Mesenchymal stem cell (in vitro differentiated cells and primary cell): ENCODE measurements at regions not wholly inside any gene's neighbourhood (a gene's known extent, or its start where the extent isn't known, plus 50 kb on each side); places are given as distances from the start of the nearest gene placed in this dataset.

ENCODE experiments used
- DNase-seq: peaks from one replicate; pipeline ENCODE4 v3.0.0-alpha.2; 2013
- H2AFZ ChIP-seq: one replicate; pipeline ENCODE4 v1.6.1; 2013; ENCODE audit warnings: low read depth, mild to moderate bottlenecking, control low read depth, inconsistent platforms, low read length, moderate library complexity
- H2AK5ac ChIP-seq: 2 replicates; pipeline ENCODE4 v1.6.1; 2013; ENCODE audit warnings: low read length, moderate library complexity, mild to moderate bottlenecking, inconsistent platforms; ENCODE audit not compliant: severe bottlenecking
- H2BK120ac ChIP-seq: one replicate; pipeline ENCODE4 v1.6.1; 2013; ENCODE audit warnings: low read depth, mild to moderate bottlenecking, inconsistent platforms, low read length, moderate library complexity
- H2BK12ac ChIP-seq, 2 experiments: one replicate each; pipeline ENCODE4 v1.6.1; 2013; ENCODE audit warnings: inconsistent platforms in 2 of 2, low read length in 2 of 2, mild to moderate bottlenecking in 2 of 2, moderate library complexity in 2 of 2, control low read depth in 1 of 2
- H2BK15ac ChIP-seq: one replicate; pipeline ENCODE4 v1.6.1; 2013; ENCODE audit warnings: mild to moderate bottlenecking, low read depth, inconsistent platforms; ENCODE audit not compliant: poor library complexity, severe bottlenecking
- H2BK5ac ChIP-seq: 2 replicates; pipeline ENCODE4 v1.6.1; 2013; ENCODE audit warnings: low read depth, mild to moderate bottlenecking, low read length, control low read depth, inconsistent platforms; ENCODE audit not compliant: poor library complexity, severe bottlenecking
- H3K14ac ChIP-seq, 2 experiments: one replicate each; pipeline ENCODE4 v1.6.1; 2013; ENCODE audit warnings: inconsistent platforms in 2 of 2, low read length in 2 of 2, control low read depth in 1 of 2, mild to moderate bottlenecking in 1 of 2, moderate library complexity in 1 of 2
- H3K18ac ChIP-seq, 2 experiments: one replicate each; pipeline ENCODE4 v1.6.1; 2013; ENCODE audit warnings: inconsistent platforms in 2 of 2, low read length in 2 of 2, control low read depth in 1 of 2, low read depth in 1 of 2, mild to moderate bottlenecking in 1 of 2
- H3K23ac ChIP-seq, 2 experiments: one replicate each; pipeline ENCODE4 v1.6.1; 2013; ENCODE audit warnings: inconsistent platforms in 2 of 2, low read length in 2 of 2, mild to moderate bottlenecking in 2 of 2, moderate library complexity in 2 of 2, control low read depth in 1 of 2
- H3K27ac ChIP-seq: 2 replicates; pipeline ENCODE4 v1.5.1; 2013; ENCODE audit warnings: mild to moderate bottlenecking, moderate library complexity, low read length, control low read depth, inconsistent platforms; ENCODE audit not compliant: poor library complexity, severe bottlenecking
- H3K27me3 ChIP-seq, 2 experiments: 2 replicates each; pipeline versions ENCODE4 v1.6.1 to v1.7.0; 2013; ENCODE audit warnings: low read length in 2 of 2, mild to moderate bottlenecking in 2 of 2, moderate library complexity in 2 of 2, control low read depth in 1 of 2, inconsistent platforms in 1 of 2; ENCODE audit not compliant: control insufficient read depth in 1 of 2, insufficient read depth in 1 of 2
- H3K36me3 ChIP-seq, 2 experiments: 2 replicates each; pipeline versions ENCODE4 v1.6.1 to v1.7.0; 2013; ENCODE audit warnings: low read length in 2 of 2, control low read depth in 1 of 2, inconsistent platforms in 1 of 2, low read depth in 1 of 2, mild to moderate bottlenecking in 1 of 2; ENCODE audit not compliant: insufficient read depth in 2 of 2, control insufficient read depth in 1 of 2
- H3K4ac ChIP-seq, 2 experiments: one replicate each; pipeline ENCODE4 v1.6.1; 2013; ENCODE audit warnings: inconsistent platforms in 2 of 2, low read length in 2 of 2, mild to moderate bottlenecking in 2 of 2, moderate library complexity in 2 of 2, control low read depth in 1 of 2, low read depth in 1 of 2
- H3K4me1 ChIP-seq: 2 replicates; pipeline ENCODE4 v1.6.1; 2013; ENCODE audit warnings: low read depth, low read length, control low read depth; ENCODE audit not compliant: control insufficient read depth, insufficient read depth
- H3K4me2 ChIP-seq: 2 replicates; pipeline ENCODE4 v1.6.1; 2013; ENCODE audit warnings: low read length, mild to moderate bottlenecking, inconsistent platforms; ENCODE audit not compliant: poor library complexity, severe bottlenecking
- H3K4me3 ChIP-seq, 2 experiments: 2 replicates each; pipeline versions ENCODE4 v1.5.1 to v1.7.0; 2013; ENCODE audit warnings: low read length in 2 of 2, mild to moderate bottlenecking in 2 of 2, control low read depth in 1 of 2, low read depth in 1 of 2; ENCODE audit not compliant: insufficient read depth in 1 of 2
- H3K79me1 ChIP-seq: replicated peaks from 2 replicates; pipeline ENCODE4 v1.6.1; 2013; ENCODE audit warnings: mild to moderate bottlenecking, control low read depth, low read length, inconsistent platforms; ENCODE audit not compliant: poor library complexity, severe bottlenecking
- H3K9ac ChIP-seq: 2 replicates; pipeline ENCODE4 v1.7.0; 2013; ENCODE audit warnings: mild to moderate bottlenecking, low read length, moderate library complexity
- H3K9me3 ChIP-seq: 2 replicates; pipeline ENCODE4 v1.7.0; 2013; ENCODE audit warnings: mild to moderate bottlenecking, low read length; ENCODE audit not compliant: control insufficient read depth
- H4K8ac ChIP-seq: one replicate; pipeline ENCODE4 v1.6.1; 2013; ENCODE audit warnings: inconsistent platforms, mild to moderate bottlenecking, low read length, moderate library complexity
- H4K91ac ChIP-seq: one replicate; pipeline ENCODE4 v1.6.1; 2013; ENCODE audit warnings: mild to moderate bottlenecking, low read length, inconsistent platforms
- WGBS: methylation state at CpG from one replicate; pipeline ENCODE4 v1.1.7; 2013; ENCODE audit warnings: mixed read lengths; 5-methylcytosine and 5-hydroxymethylcytosine counted together

DNA sequence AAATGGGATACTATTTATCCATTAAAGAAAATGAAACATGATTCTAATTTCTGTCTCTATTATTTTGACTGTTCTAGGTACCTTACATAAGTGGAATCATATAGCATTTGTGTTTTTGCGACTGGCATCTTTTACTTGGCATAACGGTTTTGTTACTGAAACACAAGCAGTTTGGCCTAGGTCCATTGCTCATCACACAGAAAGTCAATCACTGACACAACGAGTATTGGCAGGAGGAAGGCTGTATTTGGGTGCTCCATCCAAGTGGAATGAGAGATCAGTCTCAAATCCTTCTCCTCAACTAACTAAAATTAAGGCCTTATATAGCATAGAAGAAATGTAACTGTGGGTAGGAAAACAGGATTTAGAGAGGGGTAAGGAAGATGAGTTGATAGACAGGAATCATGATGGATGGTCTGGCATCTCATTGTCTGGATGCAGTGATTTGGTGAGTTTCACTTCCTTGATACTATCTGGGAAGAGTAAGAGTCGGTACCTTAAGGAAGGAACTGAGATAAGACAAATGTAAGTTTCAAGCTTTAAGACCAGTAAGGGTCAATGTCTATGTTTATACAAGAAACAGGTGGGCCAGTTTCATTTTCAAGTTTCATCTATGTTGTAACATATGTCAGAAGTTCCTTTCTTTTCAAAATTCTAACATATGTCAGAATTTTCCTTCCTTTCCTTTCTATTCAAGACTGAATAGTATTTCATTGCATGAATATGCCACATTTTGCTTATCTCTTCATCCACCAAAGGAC lies 276.9 kb upstream of the RAB6C start:
- no peak overlapping the region for H3K4me3 ChIP-seq
- H3K4ac ChIP-seq: no peak overlapping the region
- H2AK5ac ChIP-seq: no peak overlapping the region
- no peak overlapping the region for H4K8ac ChIP-seq
- H3K18ac ChIP-seq: no peak overlapping the region
- H3K27me3 ChIP-seq: no peaks in the 10 kb centered on the region
- 76% methylated on average over 3 of the region's 4 CpGs for WGBS
- no peak overlapping the region for H2AFZ ChIP-seq
- no peak overlapping the region for H2BK15ac ChIP-seq
- no peaks in the 10 kb centered on the region for H3K36me3 ChIP-seq
- H3K23ac ChIP-seq: no peak overlapping the region
- H3K4me2 ChIP-seq: no peak overlapping the region
- H4K91ac ChIP-seq: no peak overlapping the region
- no peaks in the 10 kb centered on the region for H3K9me3 ChIP-seq
- no peak for DNase-seq
- no peak overlapping the region for H3K9ac ChIP-seq
- H3K14ac ChIP-seq: no peak overlapping the region
- H3K27ac ChIP-seq: no peak overlapping the region
- H2BK12ac ChIP-seq: no peak overlapping the region
- H3K79me1 ChIP-seq: no peaks in the 10 kb centered on the region
- no peak overlapping the region for H2BK120ac ChIP-seq
- H2BK5ac ChIP-seq: no peak overlapping the region
- no peaks in the 10 kb centered on the region for H3K4me1 ChIP-seq

DNA sequence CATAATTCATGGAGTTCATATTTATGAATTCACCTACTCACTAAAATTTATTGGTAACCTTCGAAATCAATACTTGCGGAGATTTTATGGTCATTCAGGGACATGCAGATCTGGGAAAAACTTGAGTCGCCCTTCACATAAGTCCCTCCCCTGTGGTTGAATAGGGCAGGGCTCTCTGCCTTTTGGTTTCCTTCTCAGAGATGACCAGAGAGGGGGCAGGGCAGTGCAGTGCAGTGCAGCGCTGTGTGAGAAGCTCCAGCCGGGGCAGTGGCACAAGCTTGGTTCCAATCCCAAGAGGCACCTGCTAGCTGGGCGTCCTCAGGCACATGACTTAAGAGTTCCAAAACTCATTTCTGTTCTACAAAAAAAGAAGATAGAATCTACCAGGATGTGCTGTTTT lies 274.4 kb upstream of the RAB6C start:
- no peak overlapping the region for H4K8ac ChIP-seq
- H2BK15ac ChIP-seq: no peak overlapping the region
- H3K27ac ChIP-seq: no peak overlapping the region
- no peaks in the 10 kb centered on the region for H3K4me1 ChIP-seq
- no peak overlapping the region for H3K23ac ChIP-seq
- no peak overlapping the region for H2BK12ac ChIP-seq
- H3K27me3 ChIP-seq: no peaks in the 10 kb centered on the region
- no peaks in the 10 kb centered on the region for H3K79me1 ChIP-seq
- no peak for DNase-seq
- H2AK5ac ChIP-seq: no peak overlapping the region
- no peak overlapping the region for H2BK5ac ChIP-seq
- H3K18ac ChIP-seq: no peak overlapping the region
- no peak overlapping the region for H3K14ac ChIP-seq
- no peak overlapping the region for H2AFZ ChIP-seq
- 84% methylated on average over 5 of the region's 6 CpGs for WGBS
- no peak overlapping the region for H3K4ac ChIP-seq
- H3K36me3 ChIP-seq: no peaks in the 10 kb centered on the region
- no peak overlapping the region for H3K4me2 ChIP-seq
- no peak overlapping the region for H3K9ac ChIP-seq
- H3K4me3 ChIP-seq: no peak overlapping the region
- H2BK120ac ChIP-seq: no peak overlapping the region
- H4K91ac ChIP-seq: no peak overlapping the region
- H3K9me3 ChIP-seq: no peaks in the 10 kb centered on the region

DNA sequence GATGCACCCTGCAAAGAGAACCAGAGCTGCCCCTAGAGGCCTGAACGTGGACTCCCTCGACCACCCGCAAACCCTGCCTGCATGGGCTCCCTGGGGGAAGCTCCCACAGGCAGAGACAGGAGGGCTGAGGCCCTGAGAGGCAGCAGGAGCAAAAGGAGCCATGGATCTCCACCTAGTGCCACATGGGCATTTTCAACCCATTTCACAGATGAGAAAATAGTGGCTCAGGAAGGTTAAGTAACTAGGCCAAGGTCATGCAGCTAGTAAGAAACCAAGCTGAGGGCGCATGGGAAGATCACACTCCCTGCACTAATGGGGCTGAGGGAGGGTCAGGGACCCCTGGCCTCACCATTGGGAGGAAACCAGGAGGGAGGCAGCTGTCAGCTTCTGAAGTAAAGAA lies 271.7 kb upstream of the RAB6C start:
- H2AK5ac ChIP-seq: no peak overlapping the region
- no peak overlapping the region for H3K4ac ChIP-seq
- H3K9me3 ChIP-seq: no peaks in the 10 kb centered on the region
- no peak overlapping the region for H2BK5ac ChIP-seq
- no peak overlapping the region for H3K23ac ChIP-seq
- H3K4me2 ChIP-seq: no peak overlapping the region
- H2AFZ ChIP-seq: no peak overlapping the region
- no peak overlapping the region for H3K18ac ChIP-seq
- H3K27me3 ChIP-seq: no peaks in the 10 kb centered on the region
- no peaks in the 10 kb centered on the region for H3K79me1 ChIP-seq
- H3K4me1 ChIP-seq: no peaks in the 10 kb centered on the region
- H2BK15ac ChIP-seq: no peak overlapping the region
- H3K36me3 ChIP-seq: no peaks in the 10 kb centered on the region
- no peak for DNase-seq
- 72% methylated on average over 4 of the region's 4 CpGs for WGBS
- no peak overlapping the region for H4K91ac ChIP-seq
- H4K8ac ChIP-seq: no peak overlapping the region
- H3K4me3 ChIP-seq: no peak overlapping the region
- H2BK120ac ChIP-seq: no peak overlapping the region
- no peak overlapping the region for H3K27ac ChIP-seq
- H3K14ac ChIP-seq: no peak overlapping the region
- H2BK12ac ChIP-seq: no peak overlapping the region
- H3K9ac ChIP-seq: no peak overlapping the region

DNA sequence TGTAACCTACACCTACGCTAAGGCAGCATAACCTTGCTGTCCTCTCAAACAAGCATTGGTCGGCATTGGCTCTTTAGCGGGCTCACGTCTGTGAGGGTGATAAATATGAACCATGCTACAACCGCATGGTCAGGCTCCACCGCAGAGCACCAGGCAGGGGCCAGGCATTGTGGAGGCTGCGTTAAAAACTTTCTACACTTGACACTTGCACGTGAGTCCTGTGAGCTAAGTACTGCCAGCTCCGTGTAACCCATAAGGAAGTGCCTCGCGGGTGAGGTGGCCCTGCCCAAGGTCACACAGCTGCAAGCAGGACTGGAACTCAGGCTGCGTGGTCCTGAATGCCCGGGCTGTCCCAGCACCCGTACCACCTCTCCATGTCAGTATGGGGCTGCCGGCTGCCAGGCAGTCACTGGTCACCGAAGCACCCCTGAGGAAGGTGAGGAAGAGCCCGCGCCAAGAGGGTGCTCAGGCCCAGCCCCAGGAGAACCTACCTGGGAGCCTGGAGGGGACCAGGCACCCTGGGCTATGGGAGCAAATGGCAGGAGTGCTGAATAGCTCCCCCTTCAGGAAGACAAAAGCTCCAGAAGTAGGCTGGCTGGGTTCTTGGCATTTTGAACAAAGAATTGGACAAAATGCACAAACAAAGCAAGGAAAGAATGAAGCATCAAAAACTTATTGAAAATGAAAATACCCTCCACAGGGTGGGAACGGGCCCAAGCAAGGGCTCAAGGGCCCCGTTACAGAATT lies 271.1 kb upstream of the RAB6C start:
- H4K8ac ChIP-seq: no peak overlapping the region
- no peak overlapping the region for H2AK5ac ChIP-seq
- H3K4me1 ChIP-seq: no peaks in the 10 kb centered on the region
- H2AFZ ChIP-seq: no peak overlapping the region
- no peak overlapping the region for H2BK15ac ChIP-seq
- no peaks in the 10 kb centered on the region for H3K27me3 ChIP-seq
- no peak for DNase-seq
- no peak overlapping the region for H3K14ac ChIP-seq
- H3K9ac ChIP-seq: no peak overlapping the region
- H4K91ac ChIP-seq: no peak overlapping the region
- no peak overlapping the region for H2BK12ac ChIP-seq
- no peak overlapping the region for H3K4me2 ChIP-seq
- H3K4me3 ChIP-seq: no peak overlapping the region
- no peak overlapping the region for H3K4ac ChIP-seq
- H3K36me3 ChIP-seq: no peaks in the 10 kb centered on the region
- no peaks in the 10 kb centered on the region for H3K79me1 ChIP-seq
- no peak overlapping the region for H3K27ac ChIP-seq
- H3K9me3 ChIP-seq: no peaks in the 10 kb centered on the region
- no peak overlapping the region for H2BK5ac ChIP-seq
- H3K18ac ChIP-seq: no peak overlapping the region
- H2BK120ac ChIP-seq: no peak overlapping the region
- H3K23ac ChIP-seq: no peak overlapping the region
- 86% methylated on average over 20 of the region's 20 CpGs for WGBS
